GM18870 (cell line): ENCODE measurements at regions not wholly inside any gene's neighbourhood (a gene's known extent, or its start where the extent isn't known, plus 50 kb on each side); places are given as distances from the start of the nearest gene placed in this dataset.

Experiments
- ATAC-seq: cut with Tn5 transposase; IDR thresholded peaks from one replicate; pipeline ENCODE4 v1.9.1; 2021; ENCODE audit warnings: moderate library complexity; ENCODE audit not compliant: unreplicated experiment

- ATAC-seq, result no peak
These were observed 745.0 kb downstream of the CBLN2 start for GRCh38 chr18:71798986-71799673.

DNA sequence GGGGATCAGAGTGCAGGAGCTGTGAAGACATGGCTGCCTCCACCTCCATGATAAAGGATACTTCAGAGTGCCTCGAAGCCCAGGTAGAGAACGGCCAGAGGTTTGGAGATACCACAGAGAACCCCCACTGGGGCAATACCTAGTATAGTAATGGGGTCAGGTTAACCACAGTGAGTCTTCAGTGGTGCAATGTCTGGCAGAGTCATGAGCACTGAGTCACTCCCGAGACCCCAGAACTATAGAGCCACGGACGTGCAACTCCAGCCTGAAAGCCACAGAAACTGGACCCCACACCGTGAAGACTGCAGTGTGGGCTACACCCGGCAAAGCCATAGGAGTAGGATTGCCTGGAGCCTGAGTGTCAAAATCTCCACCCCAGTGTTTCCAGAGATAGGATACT, 746.6 kb downstream of the CBLN2 start:
- ATAC-seq, result no peak

GRCh38 chr18:71784777-71785176, 759.4 kb downstream of the CBLN2 start:
- ATAC-seq, result peak; percentile 69

DNA sequence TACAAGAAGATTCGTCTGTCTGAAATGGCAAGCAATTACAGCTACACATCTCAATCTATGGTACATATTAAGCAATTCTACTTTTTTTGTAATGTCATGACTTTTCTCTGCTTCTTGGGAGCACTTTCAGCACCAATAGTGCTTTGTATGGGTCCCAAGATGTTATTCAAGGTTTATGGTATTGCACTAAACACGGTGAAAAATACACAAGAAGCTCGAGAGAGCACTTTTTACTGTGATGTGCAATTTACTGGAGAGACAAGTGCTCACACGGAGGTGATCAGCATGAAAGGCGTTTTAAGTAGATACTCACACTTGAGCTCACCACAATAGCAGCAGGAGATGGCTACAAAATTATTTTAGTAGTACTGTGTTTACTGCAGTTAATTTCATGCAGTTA, 783.6 kb downstream of the CBLN2 start:
- no peak for ATAC-seq

GRCh38 chr18:71754246-71754645, 789.9 kb downstream of the CBLN2 start:
- no peak for ATAC-seq

GRCh38 chr18:71743634-71744033, 800.5 kb downstream of the CBLN2 start:
- ATAC-seq, result no peak

- no peak for ATAC-seq
These were observed 814.5 kb downstream of the CBLN2 start for GRCh38 chr18:71729611-71730010.

GRCh38 chr18:71727909-71728308, 816.2 kb downstream of the CBLN2 start:
- ATAC-seq, result no peak

GRCh38 chr18:71725256-71725655, 818.9 kb downstream of the CBLN2 start:
- no peak for ATAC-seq

DNA sequence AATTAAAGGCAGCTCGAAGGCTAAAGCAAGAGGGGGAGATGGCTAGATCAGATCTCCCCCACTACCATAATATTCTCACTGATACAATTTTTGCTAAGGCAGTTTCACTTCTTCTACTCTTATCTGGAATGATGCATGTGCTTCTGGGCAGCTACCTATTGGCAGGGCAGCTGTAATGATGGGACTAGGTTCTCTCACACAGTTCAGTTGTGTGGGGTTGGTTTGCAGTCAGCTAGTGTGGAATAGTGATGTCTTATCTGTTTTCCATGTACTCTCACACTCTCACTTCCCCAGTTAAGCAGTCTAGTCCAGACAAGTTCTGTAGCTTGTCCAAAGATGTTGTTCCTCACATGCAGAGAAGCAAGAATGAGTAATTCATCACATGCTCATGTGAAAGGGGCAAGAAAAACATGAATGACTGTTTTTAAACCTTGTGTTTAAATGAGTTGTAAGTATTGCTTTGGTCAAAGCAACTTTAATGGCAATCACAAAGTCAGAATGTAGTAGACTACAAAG, 836.1 kb downstream of the CBLN2 start:
- ATAC-seq, result no peak

DNA sequence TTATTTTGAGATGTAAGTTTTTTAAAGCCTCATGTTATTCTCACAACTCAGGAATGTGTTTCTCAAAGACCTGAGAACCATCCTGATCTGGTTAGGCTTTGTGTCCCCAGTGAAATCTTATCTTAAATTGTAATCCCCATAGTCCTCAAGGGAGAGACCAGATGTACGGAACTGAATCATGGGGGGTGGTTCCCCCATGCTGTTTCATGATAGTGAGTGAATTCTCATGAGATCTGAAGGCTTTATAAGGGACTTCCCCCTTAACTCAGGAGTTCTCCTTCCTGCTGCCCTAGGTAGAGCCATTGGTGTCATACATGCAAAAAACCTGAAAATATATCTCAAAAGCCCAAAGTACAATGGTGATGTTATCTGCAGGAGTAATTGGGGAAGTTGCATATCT, 836.7 kb downstream of the CBLN2 start:
- peak; percentile 53 for ATAC-seq

DNA sequence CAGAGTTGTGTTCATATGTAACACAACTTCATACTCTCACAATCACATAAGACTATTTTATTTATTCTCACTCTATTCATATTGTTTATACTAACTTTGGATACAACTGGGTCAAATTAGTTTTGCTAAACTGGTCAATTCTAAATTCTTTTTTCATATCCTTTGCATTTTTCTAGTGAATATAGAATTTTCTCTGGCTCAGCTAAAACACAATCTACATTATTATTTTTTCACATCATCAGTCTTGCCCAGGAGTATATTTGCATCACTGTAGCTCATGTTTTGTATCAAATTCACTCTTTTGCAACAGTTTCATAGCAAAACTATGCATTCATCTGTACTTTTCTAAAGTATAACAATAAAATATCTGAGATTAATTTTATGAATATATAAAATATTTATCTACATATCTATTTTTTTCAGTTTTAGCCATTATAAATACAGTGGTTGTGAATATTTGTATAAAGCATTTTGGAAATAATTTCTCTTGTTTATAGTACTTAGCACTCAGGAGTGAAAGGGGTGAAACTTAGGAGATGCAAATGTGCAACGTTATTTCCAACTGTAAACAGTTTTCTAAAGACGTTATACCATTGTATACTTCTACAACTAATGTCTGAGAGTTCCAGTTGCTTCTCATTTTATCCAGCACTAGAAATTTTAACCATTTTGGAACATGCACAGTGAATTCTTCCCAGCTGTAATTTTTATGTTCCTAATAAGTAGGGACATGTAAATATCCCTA, 854.6 kb downstream of the CBLN2 start:
- no peak for ATAC-seq

- ATAC-seq, result no peak
These were observed 861.6 kb downstream of the CBLN2 start for GRCh38 chr18:71682591-71682990.

DNA sequence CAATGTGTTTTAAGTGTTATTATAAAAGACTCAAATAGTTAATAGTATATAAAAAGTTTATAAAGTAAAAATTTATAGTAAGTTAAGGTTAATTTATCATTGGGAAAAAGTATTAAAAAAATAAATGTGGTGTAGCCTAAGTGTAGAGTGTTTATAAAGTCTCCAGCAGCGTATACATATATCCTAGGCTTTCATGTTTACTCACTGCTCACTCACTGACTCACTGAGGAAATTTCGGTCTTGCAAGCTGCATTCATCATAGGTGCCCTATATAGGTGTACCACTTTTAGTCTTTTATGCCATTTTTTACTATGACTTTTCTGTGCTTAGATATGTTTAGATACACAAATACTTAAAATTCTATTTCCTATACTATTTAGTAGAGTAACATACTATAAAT, 866.0 kb downstream of the CBLN2 start:
- ATAC-seq, result no peak

- ATAC-seq, result no peak
These were observed 870.2 kb downstream of the CBLN2 start for GRCh38 chr18:71673954-71674353.

DNA sequence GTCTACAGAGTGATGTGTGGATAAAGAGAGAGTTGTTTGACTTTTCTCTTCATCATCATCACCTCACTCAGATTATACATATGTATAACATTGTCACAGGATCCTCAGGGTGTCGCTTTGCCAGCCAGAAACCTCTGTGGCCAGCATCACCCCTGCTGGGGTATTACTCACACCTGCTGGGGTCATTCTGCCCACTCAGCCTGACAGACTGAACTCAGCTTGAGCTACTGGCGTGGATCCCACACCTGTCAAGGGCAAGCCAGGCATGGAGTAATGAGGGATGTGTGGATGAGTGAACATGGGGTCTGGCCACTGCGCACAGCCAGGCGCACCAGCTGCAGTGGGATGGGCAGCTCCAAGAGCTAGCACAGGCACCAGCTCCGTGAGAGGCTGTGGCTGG, 870.6 kb downstream of the CBLN2 start:
- ATAC-seq, result no peak

DNA sequence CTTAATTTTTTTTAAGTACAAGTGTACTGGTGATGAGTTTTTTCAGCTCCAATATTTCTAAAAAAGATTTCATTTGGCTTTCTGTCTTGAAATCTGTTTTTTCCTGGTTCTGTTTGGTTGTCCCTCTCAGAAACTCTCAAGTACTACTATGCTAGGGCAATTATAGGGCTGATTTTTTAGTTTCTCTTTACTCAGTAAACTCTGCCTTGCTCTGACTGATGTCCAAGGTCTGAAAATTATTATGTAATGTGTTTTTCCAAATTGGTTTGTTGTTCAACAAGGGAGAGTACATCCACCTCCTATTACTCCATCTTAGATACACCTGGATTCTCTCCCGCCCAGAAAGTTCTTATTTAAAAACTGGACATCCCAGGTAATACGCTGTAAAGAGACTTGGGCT, 877.7 kb downstream of the CBLN2 start:
- ATAC-seq, result no peak

- ATAC-seq, result no peak
These were observed 879.0 kb downstream of the CBLN2 start for GRCh38 chr18:71665131-71665530.

DNA sequence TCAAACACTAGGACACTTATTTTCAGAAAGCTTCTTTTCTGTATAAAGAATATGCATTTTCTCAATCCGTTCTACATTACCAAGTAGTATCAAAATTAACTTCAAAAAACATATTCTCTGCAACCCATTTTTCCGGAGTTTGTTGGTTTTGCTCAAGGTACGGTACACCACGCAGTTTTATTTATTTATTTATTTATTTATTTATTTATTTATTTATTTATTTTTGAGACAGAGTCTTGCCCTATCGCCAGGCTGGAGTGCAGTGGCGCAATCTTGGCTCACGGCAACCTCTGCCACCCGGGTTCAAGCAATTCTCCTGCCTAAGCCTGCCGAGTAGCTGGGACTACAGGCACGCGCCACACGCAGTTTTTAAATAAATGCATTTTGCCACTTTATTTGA, 900.3 kb downstream of the CBLN2 start:
- no peak for ATAC-seq

- no peak for ATAC-seq
These were observed 913.4 kb downstream of the CBLN2 start for GRCh38 chr18:71630696-71631095.

DNA sequence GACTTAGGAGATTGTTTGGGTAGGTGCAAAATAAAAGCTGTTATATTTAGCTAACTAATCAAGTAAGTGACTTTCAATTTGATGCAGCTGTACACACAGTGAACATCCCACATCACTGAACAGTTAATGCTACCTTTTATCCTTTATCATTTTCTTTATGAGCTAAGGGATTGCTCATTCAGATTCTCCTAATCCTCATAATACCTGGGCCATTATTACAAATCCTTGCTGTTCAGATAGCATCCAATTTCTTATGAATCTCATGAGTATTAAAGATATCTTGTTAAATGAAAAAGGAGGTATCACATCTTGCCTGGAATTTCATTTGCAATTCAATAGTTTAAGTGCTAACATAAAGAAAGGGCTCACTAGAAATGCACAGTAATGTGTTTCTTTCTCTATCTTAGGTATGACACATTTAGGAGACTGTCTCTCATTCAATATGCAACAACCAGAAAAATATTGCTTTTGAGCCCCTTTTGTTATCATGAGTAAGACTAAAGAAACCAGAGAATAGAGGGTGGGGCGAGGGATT, 918.5 kb downstream of the CBLN2 start:
- no peak for ATAC-seq

DNA sequence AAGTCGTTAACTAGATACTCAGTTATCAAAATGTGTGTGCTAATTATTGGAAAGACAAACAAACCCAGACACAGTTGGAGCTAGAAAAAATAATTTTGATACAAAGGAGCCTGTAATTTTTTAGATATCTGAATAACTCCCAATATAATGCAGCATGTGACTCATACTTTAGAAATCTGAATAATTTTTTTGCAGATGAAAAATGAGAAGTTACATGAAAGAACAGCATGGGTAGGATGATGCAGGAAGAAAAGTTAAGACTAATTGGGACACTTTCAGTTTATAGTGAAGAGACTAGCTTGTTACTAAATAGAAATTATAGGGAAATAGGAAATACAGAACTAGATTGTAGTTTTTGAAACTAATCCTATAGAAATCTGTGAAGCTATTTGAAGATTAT, 945.8 kb downstream of the CBLN2 start:
- no peak for ATAC-seq
